ENCODE measurements at regions not wholly inside any gene's neighbourhood (a gene's known extent, or its start where the extent isn't known, plus 50 kb on each side); places are given as distances from the start of the nearest gene placed in this dataset.

DNA sequence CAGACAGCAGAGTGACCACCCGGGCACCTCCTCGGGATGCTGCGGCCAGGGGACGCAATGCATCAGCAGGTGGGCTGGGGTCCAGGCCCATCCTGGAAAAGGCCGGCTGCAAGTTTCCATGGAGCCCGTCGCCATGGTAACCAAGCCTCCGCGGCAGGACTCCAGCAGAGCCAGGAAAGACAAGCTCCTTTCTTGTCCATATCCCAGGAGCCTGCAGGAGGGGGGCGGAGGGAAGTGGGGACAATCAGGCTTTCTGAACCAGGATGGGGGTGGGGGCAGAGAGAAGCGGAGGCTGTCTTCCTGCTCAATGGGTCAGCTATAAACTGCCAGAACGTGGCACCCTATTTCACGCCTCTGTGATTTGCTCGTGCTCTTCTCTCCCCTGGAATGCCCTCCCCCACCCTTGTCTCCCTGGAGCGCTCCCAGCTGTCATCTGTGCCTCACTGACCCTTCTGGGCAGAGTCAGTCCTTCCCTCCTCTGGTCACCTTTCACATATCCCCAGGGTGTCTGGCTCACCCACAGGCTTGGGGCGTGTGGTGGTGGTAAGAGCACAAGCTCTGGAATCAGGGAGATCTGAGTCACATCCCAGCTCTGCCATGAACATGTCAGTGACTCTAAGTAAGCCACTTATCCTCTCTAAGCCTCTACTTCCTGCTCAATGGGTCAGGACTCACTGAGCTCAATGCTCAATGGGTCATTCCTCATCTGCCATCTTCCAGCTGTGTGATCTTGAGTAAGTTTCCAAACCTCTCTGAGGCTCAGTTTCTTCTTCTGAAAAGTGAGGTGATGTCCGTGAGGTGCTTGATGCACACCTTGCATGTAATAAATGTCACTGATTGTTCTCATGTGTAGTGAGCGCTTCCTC is 58.9 kb upstream of the LAPTM5 start:
- TF ChIP-seq, protein P1, sequence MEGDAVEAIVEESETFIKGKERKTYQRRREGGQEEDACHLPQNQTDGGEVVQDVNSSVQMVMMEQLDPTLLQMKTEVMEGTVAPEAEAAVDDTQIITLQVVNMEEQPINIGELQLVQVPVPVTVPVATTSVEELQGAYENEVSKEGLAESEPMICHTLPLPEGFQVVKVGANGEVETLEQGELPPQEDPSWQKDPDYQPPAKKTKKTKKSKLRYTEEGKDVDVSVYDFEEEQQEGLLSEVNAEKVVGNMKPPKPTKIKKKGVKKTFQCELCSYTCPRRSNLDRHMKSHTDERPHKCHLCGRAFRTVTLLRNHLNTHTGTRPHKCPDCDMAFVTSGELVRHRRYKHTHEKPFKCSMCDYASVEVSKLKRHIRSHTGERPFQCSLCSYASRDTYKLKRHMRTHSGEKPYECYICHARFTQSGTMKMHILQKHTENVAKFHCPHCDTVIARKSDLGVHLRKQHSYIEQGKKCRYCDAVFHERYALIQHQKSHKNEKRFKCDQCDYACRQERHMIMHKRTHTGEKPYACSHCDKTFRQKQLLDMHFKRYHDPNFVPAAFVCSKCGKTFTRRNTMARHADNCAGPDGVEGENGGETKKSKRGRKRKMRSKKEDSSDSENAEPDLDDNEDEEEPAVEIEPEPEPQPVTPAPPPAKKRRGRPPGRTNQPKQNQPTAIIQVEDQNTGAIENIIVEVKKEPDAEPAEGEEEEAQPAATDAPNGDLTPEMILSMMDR (conservative IDR thresholded peaks at IDR 0.05 in 1 of 2, IDR thresholded peaks at IDR 0.05 in 1 of 2; ENCODE audit: low read depth in 1 of 2, low read length in 2 of 2): no peak
- TF ChIP-seq EZH2 (IDR thresholded peaks at IDR 0.05; ENCODE audit: low read length, missing control alignments): no peak
